ENCODE measurements at regions not wholly inside any gene's neighbourhood (a gene's known extent, or its start where the extent isn't known, plus 50 kb on each side); places are given as distances from the start of the nearest gene placed in this dataset.

GRCh38 chr2:128714851-128715312 is 396.2 kb upstream of the HS6ST1 start:
- no peak for DNase-seq

DNA sequence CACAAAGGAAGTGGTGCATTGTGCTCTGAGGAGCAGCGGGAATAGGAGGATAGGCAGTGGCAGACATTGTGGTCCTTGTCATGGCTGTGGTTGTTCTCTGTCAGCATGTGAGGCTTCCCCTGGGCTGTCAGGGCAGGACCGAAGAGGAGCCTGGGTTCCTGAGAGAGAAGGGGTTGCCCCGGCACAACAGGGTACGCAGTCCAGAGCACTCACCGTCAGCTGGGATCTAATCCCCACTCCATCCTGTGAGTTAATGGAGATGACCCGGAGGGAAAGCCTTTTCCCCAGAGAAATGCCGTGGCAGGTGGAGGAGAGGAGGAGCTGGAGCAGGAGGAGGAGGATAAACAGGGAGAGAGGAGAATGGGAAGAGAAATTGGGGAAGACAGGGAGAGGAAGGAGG is 396.7 kb upstream of the HS6ST1 start:
- DNase-seq = no peak

DNA sequence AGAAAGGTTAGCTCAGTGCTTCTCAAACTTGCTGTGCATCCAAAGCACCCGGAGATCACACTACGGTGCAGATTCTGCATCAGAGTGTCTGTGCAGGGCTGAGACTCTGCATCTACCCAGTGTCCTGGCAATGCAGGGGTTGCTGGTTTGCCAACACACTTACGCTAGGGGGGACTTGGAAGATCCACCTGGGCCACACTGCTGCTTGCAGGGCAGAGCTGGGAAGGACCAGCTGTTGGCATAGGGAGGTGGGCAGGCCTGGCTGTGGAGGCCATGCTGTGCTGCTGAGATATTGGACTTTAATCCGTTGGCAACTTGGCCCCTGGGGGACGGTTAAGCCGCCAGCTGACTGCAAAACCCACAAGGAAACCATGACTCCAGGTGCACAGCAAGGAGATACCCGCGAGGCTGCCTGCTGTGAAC is 397.6 kb upstream of the HS6ST1 start:
- DNase-seq = no peak

DNA sequence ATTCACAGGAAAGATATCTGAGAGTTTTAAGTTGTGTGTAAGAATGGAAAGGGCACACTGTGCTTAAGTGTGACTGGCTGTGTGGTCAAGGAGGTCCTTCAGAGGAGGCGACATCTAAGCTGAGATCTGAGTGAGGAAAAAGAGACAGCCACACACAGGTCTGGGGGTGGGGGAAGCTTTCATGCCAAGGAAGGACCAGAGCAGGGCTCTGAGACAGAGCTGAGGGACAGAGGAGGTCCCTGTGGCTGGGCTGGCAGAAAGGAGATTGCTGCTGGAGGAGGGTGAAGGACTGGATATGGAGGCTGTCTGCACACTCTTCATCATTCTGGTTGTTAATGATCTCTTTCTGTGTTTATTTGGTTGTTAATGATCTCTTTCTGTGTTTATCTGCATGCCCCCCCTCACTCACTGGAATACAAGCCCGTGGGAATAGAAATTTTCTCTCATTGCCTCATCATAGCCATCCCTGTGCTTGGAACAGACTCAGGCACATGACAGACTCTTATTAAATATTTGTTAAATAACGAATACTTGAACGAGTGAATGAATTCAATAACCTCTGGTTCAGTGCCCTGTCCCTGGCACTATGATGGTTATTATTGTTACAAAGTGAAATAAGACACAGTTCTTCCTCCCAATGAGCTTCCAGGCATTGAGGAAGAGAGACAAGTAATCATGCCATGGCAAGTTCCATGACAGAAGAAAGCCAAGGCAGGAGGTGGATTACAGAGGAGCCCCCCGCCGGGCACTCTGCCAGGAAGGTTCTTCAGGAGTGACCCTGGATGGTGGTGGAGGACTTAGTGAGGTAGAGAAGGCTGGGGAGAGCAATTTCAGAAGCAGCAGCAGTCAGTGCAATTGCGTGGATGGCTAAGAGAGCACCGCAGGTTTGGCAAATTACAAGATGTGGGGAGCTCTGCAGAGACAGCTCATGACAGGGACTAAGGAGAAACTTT is 399.4 kb upstream of the HS6ST1 start:
- no peak for DNase-seq

- no peak for DNase-seq
Measured at GRCh38 chr2:128720080-128721022, 401.7 kb upstream of the HS6ST1 start.

GRCh38 chr2:128721096-128721495 is 402.4 kb upstream of the HS6ST1 start:
- DNase-seq = no peak

GRCh38 chr2:128722489-128722888 is 403.8 kb upstream of the HS6ST1 start:
- DNase-seq = no peak

GRCh38 chr2:128724547-128724946 is 405.9 kb upstream of the HS6ST1 start:
- no peak for DNase-seq

GRCh38 chr2:128724972-128725371 is 406.3 kb upstream of the HS6ST1 start:
- DNase-seq = no peak

GRCh38 chr2:128726236-128726635 is 407.6 kb upstream of the HS6ST1 start:
- DNase-seq = no peak

GRCh38 chr2:128726911-128727310 is 408.2 kb upstream of the HS6ST1 start:
- DNase-seq = no peak

DNA sequence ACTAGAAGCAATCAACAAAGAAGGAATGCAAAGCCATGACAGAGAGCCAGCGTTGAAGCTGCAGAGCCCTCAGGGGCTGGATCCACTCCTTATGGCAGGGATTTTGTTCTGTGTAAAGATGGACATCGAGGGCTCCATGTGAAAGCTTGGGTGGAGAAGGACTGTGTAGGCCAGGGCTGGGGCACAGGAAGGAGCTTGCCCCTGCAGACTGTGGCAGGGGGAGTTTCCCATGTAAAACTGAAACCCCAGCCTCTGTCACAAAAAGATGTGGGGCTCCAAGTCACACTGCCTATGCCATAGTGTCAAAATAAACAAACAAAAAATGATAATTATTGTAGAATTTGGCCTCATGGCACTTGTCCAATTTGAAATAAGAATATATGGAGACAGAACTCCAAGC is 408.7 kb upstream of the HS6ST1 start:
- DNase-seq = no peak

DNA sequence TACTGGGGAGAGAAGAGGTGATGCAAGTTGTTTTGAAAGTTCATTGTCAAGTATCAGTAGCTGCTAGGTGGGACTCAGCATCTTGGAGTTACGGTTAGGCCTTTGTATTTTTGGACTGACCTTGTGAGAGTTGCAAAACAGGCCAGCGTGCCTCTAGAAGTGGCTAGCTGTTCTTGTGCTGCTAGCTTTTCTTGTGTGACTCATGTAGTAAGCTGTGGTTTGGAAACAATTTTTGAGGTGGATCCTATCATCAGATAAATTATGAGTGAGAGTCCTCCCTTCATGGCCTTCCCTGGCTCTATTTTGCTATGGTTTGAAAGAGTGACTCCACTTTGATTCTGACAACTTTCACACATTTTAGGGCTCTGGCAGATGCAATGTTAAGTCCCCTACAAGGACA is 409.2 kb upstream of the HS6ST1 start:
- DNase-seq = peak; percentile 94

DNA sequence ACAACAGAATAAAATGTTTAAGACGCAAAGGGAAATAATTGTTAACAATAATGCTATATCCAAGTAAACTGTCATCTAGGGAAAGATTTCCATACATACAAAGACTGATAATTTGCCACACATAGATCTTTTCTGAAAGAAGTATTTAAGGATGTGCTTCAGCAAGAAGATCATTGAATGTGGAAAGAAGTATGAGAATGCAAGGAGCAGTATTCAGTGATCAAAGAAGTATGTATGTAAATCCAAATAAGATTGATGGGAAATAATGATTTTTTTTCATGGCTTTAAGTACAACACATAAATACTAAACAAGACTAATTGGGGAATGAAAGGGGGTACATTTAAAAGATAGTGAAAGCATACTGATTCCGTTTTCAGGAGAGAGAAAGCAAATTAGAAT is 410.4 kb upstream of the HS6ST1 start:
- DNase-seq = no peak

DNA sequence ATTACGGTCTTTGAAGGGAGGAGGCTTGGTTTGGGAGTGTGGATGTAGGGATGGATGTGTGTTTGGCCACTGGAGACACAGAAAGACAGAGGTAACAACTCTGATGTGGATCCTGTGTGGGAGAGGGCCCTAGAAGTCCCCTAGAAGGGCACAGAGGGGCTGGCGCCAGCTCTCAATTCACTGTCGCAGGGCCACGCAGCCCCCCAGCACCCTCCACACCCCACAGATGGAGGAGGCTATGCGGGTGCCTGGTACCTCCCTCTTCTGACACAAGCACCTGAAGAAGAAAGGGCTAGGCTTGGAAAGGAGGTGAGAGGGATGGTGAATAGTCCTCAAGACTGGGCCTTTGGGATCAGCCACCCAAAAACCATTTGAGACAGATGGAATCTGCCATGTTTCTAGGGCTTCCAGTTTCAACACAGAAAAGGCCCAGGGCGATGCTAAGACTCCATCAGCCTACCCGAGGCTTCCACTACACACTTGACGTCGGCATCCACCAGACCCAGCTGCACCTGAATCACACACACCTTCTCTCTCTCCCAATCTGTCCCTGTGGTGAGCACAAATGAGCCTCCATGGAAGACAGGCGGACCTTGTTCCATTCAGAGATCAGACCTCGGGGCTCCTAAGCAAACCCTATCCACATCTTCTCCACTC is 413.5 kb upstream of the HS6ST1 start:
- DNase-seq = no peak

DNA sequence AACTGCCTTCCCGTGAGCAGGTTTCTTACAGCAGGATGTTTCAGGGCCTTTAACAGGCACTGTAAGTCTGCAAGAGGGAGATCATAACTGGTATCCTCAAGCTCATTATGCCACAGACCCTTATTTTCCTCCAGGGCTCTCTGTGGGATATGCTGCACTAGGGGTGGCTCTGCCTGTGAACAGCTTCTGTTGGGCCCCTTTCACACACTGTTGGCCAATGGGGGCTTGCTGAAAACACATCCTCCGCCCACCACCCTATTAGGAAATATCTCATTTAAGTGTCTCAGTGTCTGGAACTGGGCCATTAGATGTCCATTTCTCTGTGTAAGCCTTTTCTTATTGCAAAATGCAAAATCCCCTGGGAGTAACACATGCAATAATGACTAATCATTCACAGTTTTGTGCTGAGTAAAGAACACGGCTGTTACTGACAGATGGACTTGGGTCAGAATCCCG is 414.3 kb upstream of the HS6ST1 start:
- DNase-seq = peak; percentile 98

DNA sequence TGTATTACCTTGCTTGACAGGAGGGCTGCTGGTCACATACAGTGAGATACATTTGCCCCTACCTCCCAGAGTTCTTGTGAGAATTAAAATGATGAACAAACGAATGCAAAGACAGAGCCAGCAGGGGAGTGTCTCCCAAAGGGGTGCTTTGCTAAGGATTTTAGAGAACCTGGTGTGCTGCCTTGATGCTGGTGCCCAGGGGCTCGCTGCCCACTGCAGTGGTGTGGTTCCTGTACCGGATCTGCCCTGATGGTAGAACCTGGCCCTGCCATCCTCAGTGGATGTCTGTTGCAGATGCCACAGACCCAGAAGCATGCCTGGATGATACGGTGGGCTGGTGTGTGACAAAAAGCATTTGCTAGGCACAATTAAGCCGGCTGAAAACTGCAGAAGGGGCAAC is 414.8 kb upstream of the HS6ST1 start:
- DNase-seq = no peak

GRCh38 chr2:128734521-128735295 is 416.0 kb upstream of the HS6ST1 start:
- peak; percentile 57 for DNase-seq

DNA sequence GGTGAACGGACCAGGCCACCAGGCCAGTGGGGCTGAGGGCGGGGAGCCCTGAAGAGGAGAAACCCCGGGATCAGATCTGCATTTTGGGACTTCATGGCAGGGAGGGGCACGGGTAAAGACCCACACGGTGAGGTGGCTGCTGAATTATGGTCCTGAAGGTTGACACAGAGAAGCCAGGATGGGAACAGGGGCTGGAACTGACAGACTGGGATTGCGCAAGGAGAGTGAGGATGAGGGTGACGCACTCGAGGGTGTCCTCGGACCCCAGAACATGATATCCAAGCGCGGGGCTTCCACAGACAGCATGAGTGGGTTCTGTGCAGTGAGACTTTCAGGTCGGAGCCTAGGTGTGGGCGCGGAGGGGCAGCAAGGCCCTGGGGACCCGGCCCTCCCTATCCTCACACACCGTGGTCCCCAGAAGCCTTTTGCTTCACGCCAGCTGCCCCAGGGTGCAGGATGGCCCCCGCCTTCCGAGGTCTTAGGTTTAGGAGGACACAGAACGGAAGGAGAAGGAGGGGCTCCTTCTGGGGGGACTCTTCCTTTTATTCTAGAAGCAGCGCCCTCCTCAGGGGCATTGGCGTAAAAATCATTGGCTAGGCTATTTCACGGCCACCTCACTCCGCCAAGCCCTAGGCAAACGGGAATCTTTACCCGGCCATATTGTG is 416.8 kb upstream of the HS6ST1 start:
- no peak for DNase-seq

DNA sequence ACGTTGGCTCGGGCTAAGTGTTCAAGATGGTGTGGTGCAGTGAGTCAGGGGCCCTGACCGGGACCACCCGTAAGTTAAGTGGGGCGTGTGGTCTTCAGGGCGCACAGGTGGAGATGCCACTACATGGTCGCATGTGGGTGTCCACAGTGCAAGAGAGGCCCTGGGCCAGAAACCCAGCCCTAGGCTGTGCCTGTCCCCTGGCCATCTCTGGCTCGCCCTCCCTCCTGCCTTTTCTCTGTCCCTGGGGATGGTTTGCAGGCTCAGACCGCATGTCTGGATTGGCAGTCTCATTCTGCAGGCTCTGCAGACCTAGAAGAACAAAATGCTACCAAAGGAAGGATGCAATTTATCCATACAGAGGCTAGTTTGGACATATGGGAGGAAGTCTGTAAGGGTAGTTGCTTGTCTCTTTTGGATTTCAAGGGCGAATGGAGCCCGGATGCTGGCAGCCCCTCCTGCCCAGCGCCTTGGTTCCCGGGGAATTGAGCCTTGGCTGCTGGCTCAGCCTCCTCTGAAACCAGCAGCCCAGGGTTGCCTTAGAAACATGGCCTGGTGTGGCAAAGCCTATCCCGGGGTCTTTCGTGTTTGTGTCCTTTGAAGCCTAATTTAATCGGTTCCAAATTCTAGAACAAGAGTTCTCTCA is 417.5 kb upstream of the HS6ST1 start:
- no peak for DNase-seq
